ENCODE measurements at regions not wholly inside any gene's neighbourhood (a gene's known extent, or its start where the extent isn't known, plus 50 kb on each side); places are given as distances from the start of the nearest gene placed in this dataset.

DNA sequence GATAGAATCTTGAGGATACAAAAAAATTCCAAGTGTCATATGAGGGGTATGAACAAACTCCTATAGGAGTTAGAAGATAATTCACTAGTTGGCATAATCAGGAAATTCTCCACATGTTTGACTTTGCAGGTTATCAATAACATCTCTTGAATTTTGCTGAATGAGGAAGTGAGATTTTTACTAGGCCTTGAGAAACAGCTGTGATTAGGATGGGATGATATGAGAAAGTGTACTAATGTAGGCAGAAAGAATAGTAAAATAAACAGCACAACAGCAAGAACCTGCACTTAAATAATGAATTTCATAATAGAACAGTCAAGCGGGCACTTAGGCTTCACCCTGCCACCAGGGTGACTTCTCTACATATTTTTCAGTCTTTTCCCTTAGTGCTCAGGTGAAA lies 570.8 kb upstream of the CRIM1 start:
- Histone ChIP-seq H3K27me3 (ENCODE audit: control insufficient read depth, low read length) (no peaks in the 10 kb centered on the region), H3K36me3 (ENCODE audit: control insufficient read depth, low read length) (no peaks in the 10 kb centered on the region), H3K79me2 (ENCODE audit: control insufficient read depth, low read length) (no peaks in the 10 kb centered on the region), H3F3A (ENCODE audit: control insufficient read depth, insufficient read depth) (no peaks in the 10 kb centered on the region), H3K27ac (ENCODE audit: low read depth, low read length) (no peak overlapping the region), H3K4me1 (ENCODE audit: control insufficient read depth, low read length) (no peaks in the 10 kb centered on the region), H3K9me3 (ENCODE audit: control insufficient read depth, insufficient read depth, low read length) (no peaks in the 10 kb centered on the region), H3K4me3 (ENCODE audit: low read length) (no peak overlapping the region), H3K4me2 (ENCODE audit: low read length) (no peak overlapping the region), H3K9me2 (replicated peaks; ENCODE audit: control insufficient read depth, low read length) (no peaks in the 10 kb centered on the region), H4K20me1 (ENCODE audit: control insufficient read depth, insufficient read depth, low read depth, low read length) (no peaks in the 10 kb centered on the region)
- TF ChIP-seq, protein P1, sequence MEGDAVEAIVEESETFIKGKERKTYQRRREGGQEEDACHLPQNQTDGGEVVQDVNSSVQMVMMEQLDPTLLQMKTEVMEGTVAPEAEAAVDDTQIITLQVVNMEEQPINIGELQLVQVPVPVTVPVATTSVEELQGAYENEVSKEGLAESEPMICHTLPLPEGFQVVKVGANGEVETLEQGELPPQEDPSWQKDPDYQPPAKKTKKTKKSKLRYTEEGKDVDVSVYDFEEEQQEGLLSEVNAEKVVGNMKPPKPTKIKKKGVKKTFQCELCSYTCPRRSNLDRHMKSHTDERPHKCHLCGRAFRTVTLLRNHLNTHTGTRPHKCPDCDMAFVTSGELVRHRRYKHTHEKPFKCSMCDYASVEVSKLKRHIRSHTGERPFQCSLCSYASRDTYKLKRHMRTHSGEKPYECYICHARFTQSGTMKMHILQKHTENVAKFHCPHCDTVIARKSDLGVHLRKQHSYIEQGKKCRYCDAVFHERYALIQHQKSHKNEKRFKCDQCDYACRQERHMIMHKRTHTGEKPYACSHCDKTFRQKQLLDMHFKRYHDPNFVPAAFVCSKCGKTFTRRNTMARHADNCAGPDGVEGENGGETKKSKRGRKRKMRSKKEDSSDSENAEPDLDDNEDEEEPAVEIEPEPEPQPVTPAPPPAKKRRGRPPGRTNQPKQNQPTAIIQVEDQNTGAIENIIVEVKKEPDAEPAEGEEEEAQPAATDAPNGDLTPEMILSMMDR (IDR thresholded peaks at IDR 0.05; ENCODE audit: low read depth, low read length, poor library complexity, severe bottlenecking) = no peak
- TF ChIP-seq EZH2phosphoT487 (IDR thresholded peaks at IDR 0.05; ENCODE audit: borderline replicate concordance, low read length) = no peak

DNA sequence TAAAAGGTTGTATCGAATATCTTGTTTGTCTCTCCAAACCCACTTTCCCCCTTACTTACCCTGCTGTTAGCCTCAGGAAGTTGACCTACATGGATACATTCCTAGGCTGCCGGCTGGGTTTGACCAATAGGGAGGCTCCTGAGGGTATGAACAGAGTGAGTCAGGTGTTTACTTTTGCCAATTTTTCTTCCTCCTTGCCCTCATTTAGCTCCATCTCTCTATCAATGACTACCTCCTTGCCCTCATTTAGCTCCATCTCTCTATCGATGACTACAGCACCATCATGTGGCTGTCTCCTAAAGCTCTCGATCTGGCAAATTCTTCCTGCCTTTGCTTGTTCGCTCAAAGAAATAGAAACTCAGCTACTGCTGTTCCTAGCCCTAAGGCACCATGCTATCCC lies 571.9 kb upstream of the CRIM1 start:
- H3F3A ChIP-seq (ENCODE audit: control insufficient read depth, insufficient read depth) = no peaks in the 10 kb centered on the region
- no peaks in the 10 kb centered on the region for H3K9me2 ChIP-seq (replicated peaks; ENCODE audit: control insufficient read depth, low read length)
- H3K79me2 ChIP-seq (ENCODE audit: control insufficient read depth, low read length) = no peaks in the 10 kb centered on the region
- no peak overlapping the region for H3K4me3 ChIP-seq (ENCODE audit: low read length)
- H4K20me1 ChIP-seq (ENCODE audit: control insufficient read depth, insufficient read depth, low read depth, low read length) = no peaks in the 10 kb centered on the region
- no peaks in the 10 kb centered on the region for H3K4me1 ChIP-seq (ENCODE audit: control insufficient read depth, low read length)
- no peak for TF ChIP-seq EZH2phosphoT487 (IDR thresholded peaks at IDR 0.05; ENCODE audit: borderline replicate concordance, low read length)
- TF ChIP-seq, protein P1 (IDR thresholded peaks at IDR 0.05; ENCODE audit: low read depth, low read length, poor library complexity, severe bottlenecking) = no peak
- no peaks in the 10 kb centered on the region for H3K36me3 ChIP-seq (ENCODE audit: control insufficient read depth, low read length)
- no peaks in the 10 kb centered on the region for H3K9me3 ChIP-seq (ENCODE audit: control insufficient read depth, insufficient read depth, low read length)
- no peak overlapping the region for H3K27ac ChIP-seq (ENCODE audit: low read depth, low read length)
- H3K4me2 ChIP-seq (ENCODE audit: low read length) = no peak overlapping the region
- H3K27me3 ChIP-seq (ENCODE audit: control insufficient read depth, low read length) = no peaks in the 10 kb centered on the region

DNA sequence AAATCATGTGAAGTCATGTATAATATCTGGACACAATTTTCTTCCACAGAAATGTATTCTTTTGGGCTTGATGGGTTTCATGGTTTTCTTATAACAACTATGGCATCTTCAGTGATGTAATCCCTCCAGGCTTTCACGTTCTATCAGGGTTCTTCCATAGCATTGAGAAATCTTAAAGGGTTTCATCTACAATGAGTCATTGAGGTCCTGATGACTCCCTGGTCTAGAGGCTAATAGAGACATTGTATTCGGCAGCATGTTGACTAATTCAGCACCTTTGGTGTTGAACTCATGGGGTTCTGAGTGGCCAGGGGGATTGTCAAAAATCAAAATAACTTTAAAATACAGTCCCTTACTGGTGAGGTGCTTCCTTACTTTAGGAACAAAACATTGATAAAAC lies 614.0 kb upstream of the CRIM1 start:
- Histone ChIP-seq H3K4me2 (ENCODE audit: low read length) (no peak overlapping the region), H3K27me3 (ENCODE audit: control insufficient read depth, low read length) (no peaks in the 10 kb centered on the region), H3K27ac (ENCODE audit: low read depth, low read length) (no peak overlapping the region), H4K20me1 (ENCODE audit: control insufficient read depth, insufficient read depth, low read depth, low read length) (no peaks in the 10 kb centered on the region), H3F3A (ENCODE audit: control insufficient read depth, insufficient read depth) (no peaks in the 10 kb centered on the region), H3K4me1 (ENCODE audit: control insufficient read depth, low read length) (no peaks in the 10 kb centered on the region), H3K36me3 (ENCODE audit: control insufficient read depth, low read length) (no peaks in the 10 kb centered on the region), H3K9me3 (ENCODE audit: control insufficient read depth, insufficient read depth, low read length) (no peaks in the 10 kb centered on the region), H3K9me2 (replicated peaks; ENCODE audit: control insufficient read depth, low read length) (no peaks in the 10 kb centered on the region), H3K79me2 (ENCODE audit: control insufficient read depth, low read length) (no peaks in the 10 kb centered on the region), H3K4me3 (ENCODE audit: low read length) (no peak overlapping the region)
- no peak for TF ChIP-seq EZH2phosphoT487 (IDR thresholded peaks at IDR 0.05; ENCODE audit: borderline replicate concordance, low read length)
- TF ChIP-seq, protein P1 (IDR thresholded peaks at IDR 0.05; ENCODE audit: low read depth, low read length, poor library complexity, severe bottlenecking) = no peak

DNA sequence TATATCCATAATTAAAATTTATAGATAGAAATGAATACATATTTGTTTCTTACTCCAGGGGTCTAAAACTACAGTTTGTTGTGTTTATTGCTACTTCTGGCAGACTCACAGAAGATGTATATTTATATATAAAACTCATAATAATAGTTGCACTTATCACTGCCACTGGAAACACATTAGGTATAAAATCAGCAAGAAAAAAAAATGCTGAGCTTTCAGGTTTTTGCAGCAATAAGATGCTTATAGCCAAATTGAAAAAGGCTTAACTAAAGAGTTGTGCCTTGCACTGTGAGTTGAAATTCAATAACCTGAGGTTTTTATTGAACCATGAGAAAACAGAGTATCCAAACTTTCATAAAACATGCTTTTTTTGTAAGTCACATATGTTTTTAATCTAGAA lies 623.9 kb upstream of the CRIM1 start:
- TF ChIP-seq EZH2phosphoT487 (IDR thresholded peaks at IDR 0.05; ENCODE audit: borderline replicate concordance, low read length) = no peak
- TF ChIP-seq, protein P1 (IDR thresholded peaks at IDR 0.05; ENCODE audit: low read depth, low read length, poor library complexity, severe bottlenecking) = no peak
- Histone ChIP-seq H3K9me2 (replicated peaks; ENCODE audit: control insufficient read depth, low read length) (no peaks in the 10 kb centered on the region), H3K27me3 (ENCODE audit: control insufficient read depth, low read length) (no peaks in the 10 kb centered on the region), H3K79me2 (ENCODE audit: control insufficient read depth, low read length) (no peaks in the 10 kb centered on the region), H3K9me3 (ENCODE audit: control insufficient read depth, insufficient read depth, low read length) (no peaks in the 10 kb centered on the region), H3K36me3 (ENCODE audit: control insufficient read depth, low read length) (no peaks in the 10 kb centered on the region), H3K27ac (ENCODE audit: low read depth, low read length) (no peak overlapping the region), H3F3A (ENCODE audit: control insufficient read depth, insufficient read depth) (no peaks in the 10 kb centered on the region), H3K4me1 (ENCODE audit: control insufficient read depth, low read length) (no peaks in the 10 kb centered on the region), H3K4me2 (ENCODE audit: low read length) (no peak overlapping the region), H4K20me1 (ENCODE audit: control insufficient read depth, insufficient read depth, low read depth, low read length) (no peaks in the 10 kb centered on the region), H3K4me3 (ENCODE audit: low read length) (no peak overlapping the region)
